ENCODE measurements at regions not wholly inside any gene's neighbourhood (a gene's known extent, or its start where the extent isn't known, plus 50 kb on each side); places are given as distances from the start of the nearest gene placed in this dataset.
"Not testable (repeated sequence)": the region's sequence is repeated elsewhere in the genome, so short reads cannot be mapped to it uniquely, and the experiment has no call there.

DNA sequence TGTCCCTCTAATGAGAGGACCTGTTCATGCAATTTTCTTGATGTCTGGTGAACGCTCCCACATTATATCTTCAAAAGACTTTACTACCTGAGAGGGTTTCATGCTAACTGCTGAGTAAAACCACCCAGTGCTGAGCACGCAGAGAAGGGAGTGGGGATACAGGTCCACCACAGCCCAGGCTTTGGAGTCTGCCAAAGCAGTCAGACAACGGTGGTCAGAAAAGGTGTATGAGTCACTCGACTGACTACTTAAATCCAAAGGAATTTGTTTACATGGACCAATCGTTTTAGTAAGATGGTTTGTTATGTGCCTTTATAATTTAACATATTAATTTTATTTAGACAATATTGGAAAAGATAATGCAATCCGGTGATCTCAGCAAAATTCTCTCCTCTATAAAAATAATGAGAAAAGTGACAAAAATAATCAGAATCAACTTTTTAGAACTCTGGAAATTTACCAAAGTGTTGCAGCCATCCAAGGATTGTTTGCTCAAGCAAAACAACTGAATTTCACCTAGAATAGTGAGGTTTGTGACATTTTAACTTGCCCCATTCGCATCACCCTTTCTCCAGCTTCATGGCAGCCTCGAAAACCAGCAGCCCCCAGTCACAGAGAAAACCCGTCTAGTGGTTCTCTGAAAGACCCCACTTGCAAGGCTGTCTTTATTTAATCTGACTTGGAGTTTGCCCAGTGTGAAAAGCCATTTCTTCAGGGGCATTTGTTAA is 52.1 kb upstream of the PLGLB2 start:
- DNase-seq, result not testable (repeated sequence)
